ENCODE measurements at regions not wholly inside any gene's neighbourhood (a gene's known extent, or its start where the extent isn't known, plus 50 kb on each side); places are given as distances from the start of the nearest gene placed in this dataset.

DNA sequence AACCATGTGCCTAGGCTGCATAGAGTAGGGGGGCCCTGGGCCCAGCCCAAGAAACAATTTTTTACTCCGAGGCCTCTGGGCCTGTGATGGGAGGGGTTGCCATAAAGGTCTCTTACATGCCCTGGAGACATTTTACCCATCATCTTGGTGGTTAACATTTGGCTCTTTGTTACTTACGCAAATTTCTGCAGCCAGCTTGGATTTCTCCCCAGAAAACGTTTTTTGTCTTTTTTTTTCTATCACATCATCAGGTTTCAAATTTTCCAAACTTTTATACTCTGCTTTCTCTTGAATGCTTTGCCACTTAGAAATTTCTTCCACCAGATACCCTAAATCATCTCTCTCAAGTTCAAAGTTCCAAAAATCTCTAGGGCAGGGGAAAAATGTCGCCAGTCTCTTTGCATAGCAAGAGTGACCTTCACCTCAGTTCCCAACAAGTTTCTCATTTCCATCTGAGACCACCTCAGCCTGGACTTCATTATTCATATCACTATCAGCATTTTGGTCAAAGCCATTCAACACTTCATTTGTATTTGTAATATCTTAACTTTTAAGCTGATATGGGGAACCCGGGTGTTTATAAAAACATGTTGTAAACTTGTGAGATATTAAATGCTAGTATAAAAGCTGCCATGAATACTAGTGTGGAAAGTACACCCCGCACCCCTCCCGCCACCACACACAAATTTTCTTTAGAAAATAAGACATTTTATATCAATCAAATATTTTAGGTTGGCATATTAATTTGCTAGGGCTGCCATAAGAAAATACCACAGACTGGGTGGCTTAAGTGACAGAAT, 56.0 kb upstream of the PLSCR4 start:
- WGBS (ENCODE audit: low lambda C conversion rate), result 6% methylated on average over 7 of the region's 7 CpGs
- BruUV-seq (replicated peaks), result no TSS peak
- Histone ChIP-seq H3K9ac (ENCODE audit: insufficient read depth, low read depth, low read length) (no peak overlapping the region), H3K27me3 (ENCODE audit: control insufficient read depth in 1 of 2, insufficient read depth in 2 of 2, low read length in 2 of 2) (no peaks in the 10 kb centered on the region), H3K4me3 (replicated peaks in 1 of 3; ENCODE audit: insufficient read depth in 1 of 3, low read depth in 2 of 3, low read length in 3 of 3) (no peak overlapping the region), H4K20me1 (ENCODE audit: insufficient read depth, low read length) (no peaks in the 10 kb centered on the region), H3K36me3 (replicated peaks in 1 of 2; ENCODE audit: control insufficient read depth in 1 of 2, insufficient read depth in 2 of 2, low read length in 2 of 2) (no peaks in the 10 kb centered on the region), H3K27ac (ENCODE audit: extremely low read length, insufficient read depth, low read length) (no peak overlapping the region), H3K4me2 (ENCODE audit: low read depth, low read length) (no peak overlapping the region), H3K79me2 (ENCODE audit: insufficient read depth, low read length) (no peaks in the 10 kb centered on the region), H2AFZ (ENCODE audit: low read length) (no peak overlapping the region), H3K9me3 (ENCODE audit: low read length) (no peaks in the 10 kb centered on the region; the same call in 1 of the 2 replicates), H3K4me1 (ENCODE audit: insufficient read depth, low read length) (no peaks in the 10 kb centered on the region)
- ATAC-seq (no peak), DNase-seq (ENCODE audit: low spot score) (no peak), FAIRE-seq (no peak)
- in situ Hi-C loops (cut with HindIII; ENCODE audit: extremely low pct_ligation_motif_present, low pct_unique_long_range_greater_than_20kb) (no loop called here), intact Hi-C loops (cut with micrococcal nuclease; ENCODE audit: unreplicated experiment) (no loop called here)
- TF ChIP-seq ZNF530 (CRISPR knock-in tag; IDR thresholded peaks at IDR 0.05; ENCODE audit: low read depth) (no peak), RFX3 (CRISPR knock-in tag; IDR thresholded peaks at IDR 0.05) (no peak), IKZF1 (IDR thresholded peaks at IDR 0.05) (no peak), ZNF383 (CRISPR knock-in tag; IDR thresholded peaks at IDR 0.05; ENCODE audit: borderline replicate concordance) (no peak), NR3C1 (CRISPR knock-in tag; IDR thresholded peaks at IDR 0.05) (no peak), JUN (CRISPR knock-in tag; IDR thresholded peaks at IDR 0.05) (no peak), ZNF124 (CRISPR knock-in tag; IDR thresholded peaks at IDR 0.05) (no peak)
- TF ChIP-seq, protein P1, sequence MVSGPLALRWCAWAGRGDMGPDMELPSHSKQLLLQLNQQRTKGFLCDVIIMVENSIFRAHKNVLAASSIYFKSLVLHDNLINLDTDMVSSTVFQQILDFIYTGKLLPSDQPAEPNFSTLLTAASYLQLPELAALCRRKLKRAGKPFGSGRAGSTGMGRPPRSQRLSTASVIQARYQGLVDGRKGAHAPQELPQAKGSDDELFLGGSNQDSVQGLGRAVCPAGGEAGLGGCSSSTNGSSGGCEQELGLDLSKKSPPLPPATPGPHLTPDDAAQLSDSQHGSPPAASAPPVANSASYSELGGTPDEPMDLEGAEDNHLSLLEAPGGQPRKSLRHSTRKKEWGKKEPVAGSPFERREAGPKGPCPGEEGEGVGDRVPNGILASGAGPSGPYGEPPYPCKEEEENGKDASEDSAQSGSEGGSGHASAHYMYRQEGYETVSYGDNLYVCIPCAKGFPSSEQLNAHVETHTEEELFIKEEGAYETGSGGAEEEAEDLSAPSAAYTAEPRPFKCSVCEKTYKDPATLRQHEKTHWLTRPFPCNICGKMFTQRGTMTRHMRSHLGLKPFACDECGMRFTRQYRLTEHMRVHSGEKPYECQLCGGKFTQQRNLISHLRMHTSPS (CRISPR knock-in tag; IDR thresholded peaks at IDR 0.05; ENCODE audit: low read depth), result no peak
- TF ChIP-seq, protein P2, sequence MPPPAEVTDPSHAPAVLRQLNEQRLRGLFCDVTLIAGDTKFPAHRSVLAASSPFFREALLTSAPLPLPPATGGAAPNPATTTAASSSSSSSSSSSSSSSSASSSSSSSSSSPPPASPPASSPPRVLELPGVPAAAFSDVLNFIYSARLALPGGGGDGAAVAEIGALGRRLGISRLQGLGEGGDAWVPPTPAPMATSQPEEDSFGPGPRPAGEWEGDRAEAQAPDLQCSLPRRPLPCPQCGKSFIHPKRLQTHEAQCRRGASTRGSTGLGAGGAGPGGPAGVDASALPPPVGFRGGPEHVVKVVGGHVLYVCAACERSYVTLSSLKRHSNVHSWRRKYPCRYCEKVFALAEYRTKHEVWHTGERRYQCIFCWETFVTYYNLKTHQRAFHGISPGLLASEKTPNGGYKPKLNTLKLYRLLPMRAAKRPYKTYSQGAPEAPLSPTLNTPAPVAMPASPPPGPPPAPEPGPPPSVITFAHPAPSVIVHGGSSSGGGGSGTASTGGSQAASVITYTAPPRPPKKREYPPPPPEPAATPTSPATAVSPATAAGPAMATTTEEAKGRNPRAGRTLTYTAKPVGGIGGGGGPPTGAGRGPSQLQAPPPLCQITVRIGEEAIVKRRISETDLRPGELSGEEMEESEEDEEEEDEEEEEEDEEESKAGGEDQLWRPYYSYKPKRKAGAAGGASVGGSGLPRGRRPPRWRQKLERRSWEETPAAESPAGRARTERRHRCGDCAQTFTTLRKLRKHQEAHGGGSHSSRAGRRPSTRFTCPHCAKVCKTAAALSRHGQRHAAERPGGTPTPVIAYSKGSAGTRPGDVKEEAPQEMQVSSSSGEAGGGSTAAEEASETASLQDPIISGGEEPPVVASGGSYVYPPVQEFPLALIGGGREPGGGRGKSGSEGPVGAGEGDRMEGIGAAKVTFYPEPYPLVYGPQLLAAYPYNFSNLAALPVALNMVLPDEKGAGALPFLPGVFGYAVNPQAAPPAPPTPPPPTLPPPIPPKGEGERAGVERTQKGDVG (CRISPR knock-in tag; IDR thresholded peaks at IDR 0.05; ENCODE audit: borderline replicate concordance), result no peak
- ChIA-PET POLR2A (no interaction called here), CTCF (ENCODE audit: low intra/inter-chr PET ratio, low total read pairs) (no interaction called here)
